SK-N-MC (cell line): ENCODE measurements at regions not wholly inside any gene's neighbourhood (a gene's known extent, or its start where the extent isn't known, plus 50 kb on each side); places are given as distances from the start of the nearest gene placed in this dataset.

Experiments used
- EZH2 ChIP-seq: fragments of 200-600 bp; sonication (generic); IDR thresholded peaks from one replicate; pipeline ENCODE4 v1.6.1; 2017; ENCODE audit warnings: antibody characterized with exemption
- POLR2AphosphoS5 ChIP-seq: IDR thresholded peaks from 2 replicates; pipeline ENCODE4 v1.6.1; 2012; ENCODE audit warnings: mild to moderate bottlenecking, low read depth, low read length, borderline replicate concordance

DNA sequence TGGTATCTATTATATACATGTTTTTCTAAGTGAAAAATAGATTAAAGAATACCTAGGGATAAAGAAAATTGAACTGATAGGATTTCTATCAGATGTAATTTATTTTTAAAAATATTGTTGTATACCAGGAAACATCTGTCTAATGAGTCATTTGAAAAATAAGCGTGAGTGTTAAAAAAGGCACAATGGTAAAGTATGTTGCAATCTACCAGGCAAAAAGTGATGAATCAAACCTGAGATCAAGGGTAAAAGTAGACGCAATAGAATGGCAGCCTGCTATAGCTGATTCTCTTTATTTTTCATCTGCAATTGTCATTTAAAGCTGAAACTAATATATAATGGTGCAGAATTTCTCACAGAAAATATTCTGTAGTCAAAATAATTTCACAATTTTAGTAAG lies 1119.6 kb downstream of the PCDH18 start:
- no peak for TF ChIP-seq EZH2
- TF ChIP-seq POLR2AphosphoS5 = no peak
